Prostate gland (tissue), 2 donors: ENCODE measurements at regions not wholly inside any gene's neighbourhood (a gene's known extent, or its start where the extent isn't known, plus 50 kb on each side); places are given as distances from the start of the nearest gene placed in this dataset.

Experiments
- CTCF ChIP-seq, 4 experiments: fragments of 200-600 bp in 2 of 4; fragments of 450-650 bp in 2 of 4; sonication (generic) in 2 of 4; IDR thresholded peaks; 1 replicate in 3 of 4; 2 replicates in 1 of 4; pipeline ENCODE4 v1.5.1; 2016 to 2019; ENCODE audit warnings: antibody characterized with exemption in 4 of 4, mild to moderate bottlenecking in 2 of 4, moderate library complexity in 2 of 4
- POLR2A ChIP-seq: fragments of 450-650 bp; IDR thresholded peaks from one replicate; pipeline ENCODE4 v1.6.1; 2016; ENCODE audit warnings: antibody characterized with exemption, mild to moderate bottlenecking
- POLR2AphosphoS5 ChIP-seq: sonication (generic); formaldehyde crosslinking; IDR thresholded peaks from one replicate; pipeline ENCODE4 v1.6.1; 2017; ENCODE audit warnings: antibody characterized with exemption

GRCh38 chr4:59938166-59938565 lies 1262.0 kb upstream of the ADGRL3 start:
- TF ChIP-seq CTCF (IDR thresholded peaks at IDR 0.05) (no peak), POLR2A (no peak), POLR2AphosphoS5 (no peak)
